ENCODE measurements at regions not wholly inside any gene's neighbourhood (a gene's known extent, or its start where the extent isn't known, plus 50 kb on each side); places are given as distances from the start of the nearest gene placed in this dataset.

DNA sequence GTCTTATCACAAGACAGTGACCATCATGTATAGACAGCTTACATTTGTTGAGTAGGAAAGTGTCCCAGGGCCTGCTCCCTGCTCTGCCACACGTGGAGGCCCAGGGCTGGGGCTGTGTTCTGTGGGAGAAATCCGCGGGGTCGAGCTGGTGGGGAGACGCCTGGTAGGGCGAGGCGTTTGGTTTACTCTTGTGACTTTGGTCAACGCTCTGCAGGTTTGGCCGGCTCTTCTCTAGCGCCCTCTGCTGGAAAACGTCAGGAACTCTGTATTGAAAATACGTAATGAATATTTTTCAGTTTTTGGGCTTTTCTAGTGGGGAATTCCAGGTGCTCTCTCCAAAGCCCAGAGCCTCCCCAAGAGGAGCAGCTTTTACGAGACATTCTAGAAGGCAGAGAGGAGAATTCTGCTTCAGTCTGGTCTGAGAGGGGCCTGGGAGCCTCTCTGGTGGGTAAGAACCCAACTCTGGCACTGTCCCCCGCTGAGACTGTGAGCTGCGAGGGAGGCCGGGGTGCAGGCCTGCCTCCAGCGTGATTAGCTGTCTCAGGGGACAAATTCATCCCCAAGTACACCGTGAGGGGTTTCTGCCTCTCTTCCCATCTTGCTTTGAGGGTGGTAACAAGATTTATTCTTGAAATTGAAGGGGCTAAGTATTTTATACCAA lies 112.6 kb upstream of the RALGAPA2 start:
- DNase-seq: no peak

DNA sequence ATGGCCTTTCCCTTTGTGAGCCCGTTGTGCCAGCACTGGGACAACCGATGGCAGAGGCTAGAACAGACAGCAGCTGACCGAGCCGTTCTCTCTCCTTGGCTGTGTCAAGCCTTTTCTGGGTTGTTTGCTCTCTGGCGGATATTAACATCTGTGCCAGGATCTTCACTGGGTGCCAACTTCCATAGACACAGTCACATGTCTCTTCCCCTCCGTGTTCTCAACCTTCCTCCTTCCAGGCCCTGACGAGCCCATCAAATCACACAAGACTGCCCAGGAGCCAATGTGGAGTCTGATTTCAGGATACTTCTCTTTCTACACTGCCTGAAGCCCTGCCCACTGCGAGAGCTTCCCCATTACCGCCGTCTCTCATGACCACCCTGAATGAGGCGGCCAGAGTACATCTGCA lies 111.0 kb upstream of the RALGAPA2 start:
- no peak for DNase-seq

- no peak for DNase-seq
Measured at GRCh38 chr20:20821484-20822260, 109.2 kb upstream of the RALGAPA2 start.

- no peak for DNase-seq
Measured at GRCh38 chr20:20820785-20821483, 108.5 kb upstream of the RALGAPA2 start.

DNA sequence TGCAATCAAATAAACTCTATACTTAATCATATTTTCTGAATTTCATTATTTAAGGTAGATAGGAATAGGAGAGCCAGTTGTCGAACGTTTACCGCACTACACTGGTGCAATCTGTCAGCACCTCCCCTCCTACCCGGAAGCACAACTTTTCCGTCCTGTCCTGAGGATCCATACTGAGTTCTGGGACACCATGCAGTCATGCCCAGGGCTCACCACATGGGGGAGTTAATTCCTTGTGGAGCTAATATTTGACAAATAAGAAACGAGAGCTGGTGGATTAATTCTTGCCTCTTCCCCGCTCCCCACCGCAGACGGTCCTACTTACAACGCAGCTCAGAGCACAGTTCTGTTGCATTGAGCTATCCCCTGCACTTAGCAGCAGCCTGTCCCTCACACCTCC lies 107.7 kb upstream of the RALGAPA2 start:
- no peak for DNase-seq

GRCh38 chr20:20816969-20817755 lies 104.7 kb upstream of the RALGAPA2 start:
- DNase-seq: no peak

GRCh38 chr20:20815711-20816455 lies 103.4 kb upstream of the RALGAPA2 start:
- DNase-seq: no peak

- DNase-seq: no peak
Measured at GRCh38 chr20:20814685-20815084, 102.2 kb upstream of the RALGAPA2 start.

DNA sequence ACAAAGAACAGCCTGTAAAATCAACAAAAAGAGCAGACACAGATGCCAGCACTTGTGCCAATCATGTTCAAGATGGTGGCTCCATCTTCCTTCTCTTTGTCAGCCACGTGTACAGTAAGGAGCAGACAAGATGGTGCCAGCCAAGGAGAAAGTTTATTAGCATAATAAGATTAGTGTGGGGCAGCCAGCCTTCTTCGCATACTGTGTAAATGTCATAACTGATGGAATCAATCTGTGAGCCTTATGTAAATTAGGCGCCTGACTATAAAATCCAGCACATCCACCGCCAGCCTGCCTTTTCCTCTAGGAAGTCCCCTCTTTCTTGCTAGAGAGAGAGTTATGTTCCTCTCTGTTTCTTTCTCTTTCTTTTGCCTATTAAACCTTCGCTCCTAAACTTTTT lies 99.7 kb upstream of the RALGAPA2 start:
- peak; percentile 23 for DNase-seq

- no peak for DNase-seq
Measured at GRCh38 chr20:20808016-20808415, 95.6 kb upstream of the RALGAPA2 start.

DNA sequence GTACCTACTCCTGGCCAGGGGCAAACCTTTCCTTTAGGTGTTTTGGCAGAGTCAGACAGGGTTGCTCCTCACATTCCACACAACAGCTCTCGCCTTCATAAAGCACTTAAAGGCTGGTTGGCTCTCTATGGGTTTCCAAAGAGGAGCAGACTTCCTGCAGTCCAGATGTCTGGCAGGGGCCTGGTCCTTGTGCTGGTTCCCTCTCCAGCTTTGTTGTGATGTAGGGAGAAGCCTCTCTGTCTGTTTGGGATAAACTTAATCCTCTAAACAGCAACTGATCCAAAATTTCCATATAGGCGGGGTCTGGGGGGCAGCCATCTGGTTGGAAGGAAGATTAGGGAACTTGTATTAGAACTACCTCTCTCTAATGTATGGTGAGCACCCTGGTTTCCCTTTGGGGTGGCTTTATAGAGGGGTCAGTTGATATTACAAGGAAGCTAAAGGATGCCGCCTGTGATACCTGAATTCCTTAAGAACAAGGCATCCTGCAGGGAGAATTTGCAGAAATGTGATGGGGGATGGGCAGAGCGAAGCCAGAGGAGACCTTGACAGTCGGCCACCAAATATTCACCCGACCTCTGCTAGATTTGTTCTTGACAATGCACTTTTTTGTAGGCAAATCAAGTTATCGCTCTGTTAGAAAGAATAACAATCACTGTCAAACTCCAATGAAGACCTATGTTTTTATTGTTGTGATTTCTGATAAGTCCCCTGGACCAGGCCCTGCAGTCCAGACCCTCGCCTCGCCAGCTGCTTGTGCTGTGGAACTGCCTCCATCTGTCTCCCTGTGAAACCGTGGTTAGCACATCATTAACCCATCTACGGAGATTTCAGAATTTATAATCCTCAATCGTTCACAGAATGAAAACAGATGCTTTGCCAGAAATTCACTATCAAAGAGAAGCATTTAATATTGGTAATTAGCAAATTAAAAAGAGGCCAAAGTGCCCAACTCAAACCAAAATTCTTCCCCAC lies 94.0 kb upstream of the RALGAPA2 start:
- DNase-seq: peak; percentile 81

DNA sequence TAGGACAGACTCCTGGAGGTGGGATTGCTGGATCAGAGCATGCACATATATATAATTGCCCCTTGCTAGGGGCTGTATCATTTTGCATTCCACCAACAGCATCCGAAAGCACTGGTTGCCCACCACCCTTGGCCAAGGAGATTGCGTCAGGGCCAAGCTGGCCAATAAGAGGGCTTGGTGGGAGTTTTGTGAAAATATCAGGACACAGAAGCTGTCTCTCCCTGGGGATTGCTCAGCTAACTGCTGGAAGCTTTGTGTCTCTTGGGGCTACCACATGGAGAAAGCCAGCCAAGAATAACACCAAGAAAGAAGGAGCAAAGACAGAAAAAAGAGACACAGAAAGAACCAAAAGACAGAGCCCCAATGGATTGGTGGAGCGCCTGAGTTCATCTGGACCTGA lies 90.6 kb upstream of the RALGAPA2 start:
- no peak for DNase-seq

DNA sequence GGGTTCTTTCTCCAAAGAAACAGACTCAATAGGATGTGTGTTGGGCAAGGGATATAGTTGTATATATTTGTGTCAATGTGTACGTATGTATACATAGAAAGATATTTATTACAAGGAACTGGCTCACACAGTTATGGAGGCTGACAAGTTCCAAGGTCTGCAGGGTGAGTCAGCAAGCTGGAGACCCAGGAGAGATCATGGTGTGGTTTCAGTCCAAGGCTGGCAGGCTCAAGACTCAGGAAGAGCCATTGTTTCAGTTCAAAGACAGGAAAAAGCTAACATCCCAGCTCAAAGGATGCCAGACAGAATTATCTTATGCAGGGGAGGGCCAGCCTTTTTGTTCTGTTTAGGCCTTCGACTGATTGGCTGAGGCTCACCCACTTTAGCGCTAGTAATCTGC lies 89.9 kb upstream of the RALGAPA2 start:
- DNase-seq: no peak

DNA sequence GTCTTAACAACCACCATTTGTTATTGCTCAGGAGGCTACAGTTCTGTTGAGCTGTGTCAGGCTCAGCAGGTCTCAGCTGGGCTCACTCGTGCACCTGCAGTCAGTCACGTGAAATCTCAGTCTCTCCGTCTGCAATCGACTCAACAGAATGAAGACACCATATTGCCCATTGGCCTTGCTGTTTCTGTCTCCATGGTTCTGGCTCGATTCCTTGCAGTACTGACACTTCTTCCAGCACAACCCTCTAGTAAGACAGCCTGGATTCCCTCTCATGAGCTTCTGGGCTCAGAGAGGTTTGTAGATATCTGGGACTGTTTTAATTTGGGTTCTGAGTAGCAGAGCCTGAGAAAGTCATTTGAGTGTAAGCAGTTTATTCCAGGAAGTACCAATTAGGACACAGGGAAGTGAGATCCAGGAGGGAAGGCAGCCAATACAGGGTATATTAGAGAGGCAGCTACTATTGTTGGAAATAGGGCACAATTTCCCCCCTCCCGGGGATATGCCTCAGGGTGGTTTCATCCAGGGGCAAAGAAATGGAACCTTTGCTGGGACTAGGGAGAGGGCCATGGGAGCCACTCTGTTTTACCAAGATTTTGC lies 87.4 kb upstream of the RALGAPA2 start:
- DNase-seq: no peak

DNA sequence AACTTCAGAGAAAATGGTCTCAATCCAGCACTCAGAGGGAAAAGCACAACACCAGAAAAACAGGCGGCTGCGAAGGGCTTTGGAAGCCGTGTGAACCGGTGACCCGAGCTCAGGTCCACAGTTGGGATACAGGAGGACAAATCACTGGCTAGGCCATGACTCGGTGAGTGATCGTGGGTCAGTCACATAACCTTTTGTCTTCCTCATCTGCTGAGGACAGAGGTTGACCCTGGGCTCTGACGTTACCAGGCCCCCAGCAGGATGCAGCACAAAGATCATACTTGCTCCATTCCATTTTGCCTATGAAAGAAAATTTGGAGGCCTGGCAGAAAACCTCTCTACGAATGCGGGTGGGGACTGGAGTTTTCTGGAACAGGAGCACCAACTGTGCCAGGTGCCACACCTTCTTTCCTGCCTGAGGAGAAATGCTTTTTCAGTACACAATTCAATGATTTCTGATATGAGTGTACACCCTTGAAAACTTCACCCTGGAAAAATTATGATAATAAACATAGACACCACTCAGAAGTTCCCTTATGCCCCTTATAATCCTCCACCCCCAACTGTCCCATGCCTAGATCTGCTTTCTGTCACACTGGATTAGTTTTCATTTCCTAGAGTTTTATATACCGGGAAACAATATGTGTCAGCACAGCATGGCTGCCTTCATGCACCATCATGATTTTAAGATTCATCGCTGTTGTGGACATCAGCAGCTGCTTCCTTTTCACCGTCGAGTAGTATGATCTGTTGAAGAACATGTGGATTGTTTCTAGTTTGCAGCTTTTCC lies 85.3 kb upstream of the RALGAPA2 start:
- no peak for DNase-seq

DNA sequence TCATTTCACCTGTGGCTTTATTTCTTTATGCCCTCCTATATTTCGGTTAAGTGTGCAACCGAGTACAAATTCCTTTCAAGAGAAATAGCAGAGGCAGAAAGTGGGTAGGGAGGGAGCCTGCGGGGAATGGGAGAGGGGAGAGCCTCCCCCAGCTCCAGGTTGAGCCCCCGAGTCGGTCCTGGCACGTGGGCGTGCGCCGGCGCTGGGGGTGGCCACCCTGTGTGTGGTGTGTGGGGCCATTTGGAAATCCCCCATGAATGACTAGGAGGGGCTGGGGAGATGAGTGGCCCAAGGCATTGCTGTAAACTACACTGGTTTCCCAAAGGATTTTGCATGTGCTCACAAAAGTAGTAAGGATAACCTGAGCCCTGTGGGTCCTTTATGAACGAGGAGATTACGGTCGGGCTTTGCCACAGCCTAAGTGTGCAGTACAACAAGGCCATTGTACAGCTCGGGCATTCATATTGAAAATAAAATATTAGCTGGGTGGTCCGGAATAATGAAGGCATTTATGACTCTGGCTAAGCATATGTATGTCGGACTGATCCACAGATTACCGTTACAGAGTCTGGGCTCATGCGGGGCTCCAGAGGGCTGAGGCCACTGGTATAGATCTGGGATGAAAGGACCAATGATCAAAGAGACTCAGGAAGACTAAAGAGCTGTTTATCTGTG lies 84.5 kb upstream of the RALGAPA2 start:
- no peak for DNase-seq

- no peak for DNase-seq
Measured at GRCh38 chr20:20795721-20796120, 83.3 kb upstream of the RALGAPA2 start.

- DNase-seq: no peak
Measured at GRCh38 chr20:20795119-20795518, 82.7 kb upstream of the RALGAPA2 start.

DNA sequence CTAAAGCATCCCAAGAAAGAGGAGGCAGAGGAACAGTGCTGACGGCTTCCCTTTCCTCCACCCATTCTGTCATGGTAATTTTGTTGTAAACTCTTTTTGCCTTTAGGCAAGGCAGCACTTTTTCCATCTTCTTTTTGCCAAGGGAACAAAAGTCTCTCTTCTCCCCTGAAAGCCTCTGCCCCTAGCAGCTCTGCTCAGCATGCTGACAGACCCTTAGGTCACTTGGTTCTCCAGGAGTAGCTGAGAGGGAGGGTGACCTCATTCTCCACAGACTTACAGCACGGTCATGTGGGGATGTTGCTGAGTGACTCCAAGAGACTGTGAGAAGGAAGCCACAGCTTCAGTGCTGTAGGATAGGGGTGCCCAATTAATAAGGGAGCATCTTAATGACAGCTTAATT lies 81.1 kb upstream of the RALGAPA2 start:
- DNase-seq: no peak
